Activated CD4-positive, alpha-beta T cell treated with anti-CD3 and anti-CD28 coated beads, Interleukin-10, Interleukin-2, amounts not matched to agents 100 ng/mL and 50 ng/mL, durations not matched to agents 16 hours and 8 hours (primary cell): ENCODE measurements at regions not wholly inside any gene's neighbourhood (a gene's known extent, or its start where the extent isn't known, plus 50 kb on each side); places are given as distances from the start of the nearest gene placed in this dataset.
"Not testable (repeated sequence)": the region's sequence is repeated elsewhere in the genome, so short reads cannot be mapped to it uniquely, and the experiment has no call there.

ENCODE experiments used
- DNase-seq: peaks from one replicate; pipeline ENCODE4 v3.0.0-alpha.2; 2020

DNA sequence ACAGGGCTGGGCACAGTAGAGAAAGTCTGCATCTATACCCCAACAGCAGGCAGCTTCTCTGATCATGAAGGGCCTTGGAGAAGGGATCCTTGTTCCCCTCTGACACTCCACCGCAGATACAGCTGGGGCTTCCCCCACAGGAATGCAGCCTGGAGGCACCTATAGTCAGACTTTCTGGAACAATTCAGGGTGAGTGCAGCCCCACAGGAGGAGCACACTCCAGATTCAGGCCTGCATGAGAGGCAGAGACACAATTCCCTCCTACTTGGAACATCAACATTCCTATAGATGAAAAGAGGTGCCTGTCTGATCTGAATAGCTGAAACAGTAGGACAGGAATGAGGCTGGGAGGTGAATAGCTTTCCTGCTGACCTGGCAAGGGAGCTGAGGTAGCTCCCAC lies 1298.0 kb upstream of the CNTN5 start:
- no peak for DNase-seq

DNA sequence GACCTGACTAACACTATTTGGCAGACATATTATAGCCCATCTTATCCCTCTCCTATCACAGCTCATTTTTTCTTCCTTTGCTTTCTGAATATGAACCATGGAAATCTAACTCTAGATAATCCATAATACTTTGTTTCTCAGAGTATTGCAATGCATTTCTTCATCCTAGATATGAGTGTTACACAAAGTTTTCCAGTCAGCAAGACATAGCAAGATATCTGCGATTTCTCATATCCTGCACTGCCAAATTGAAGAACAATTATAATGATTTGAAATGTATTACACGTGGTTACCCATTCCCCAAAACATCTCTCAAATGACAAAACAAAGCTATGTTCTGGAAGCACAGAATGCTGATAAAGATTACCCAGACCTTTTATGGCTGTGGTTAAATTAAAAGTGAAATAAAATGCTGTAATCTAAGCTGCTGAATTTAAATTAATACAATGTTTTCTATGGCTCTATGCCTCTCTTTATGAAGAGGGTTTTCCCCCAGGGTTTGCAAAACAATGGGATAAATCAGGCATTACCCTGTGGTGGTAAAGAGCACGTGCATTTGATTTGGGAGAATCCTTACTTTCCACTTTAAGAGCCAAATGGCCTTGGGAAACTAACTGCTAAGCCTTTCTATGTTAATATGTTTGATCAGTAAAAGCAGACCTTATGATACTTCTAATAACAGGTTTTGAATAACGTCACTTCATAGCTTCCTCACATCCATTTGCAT lies 1291.0 kb upstream of the CNTN5 start:
- DNase-seq: no peak

DNA sequence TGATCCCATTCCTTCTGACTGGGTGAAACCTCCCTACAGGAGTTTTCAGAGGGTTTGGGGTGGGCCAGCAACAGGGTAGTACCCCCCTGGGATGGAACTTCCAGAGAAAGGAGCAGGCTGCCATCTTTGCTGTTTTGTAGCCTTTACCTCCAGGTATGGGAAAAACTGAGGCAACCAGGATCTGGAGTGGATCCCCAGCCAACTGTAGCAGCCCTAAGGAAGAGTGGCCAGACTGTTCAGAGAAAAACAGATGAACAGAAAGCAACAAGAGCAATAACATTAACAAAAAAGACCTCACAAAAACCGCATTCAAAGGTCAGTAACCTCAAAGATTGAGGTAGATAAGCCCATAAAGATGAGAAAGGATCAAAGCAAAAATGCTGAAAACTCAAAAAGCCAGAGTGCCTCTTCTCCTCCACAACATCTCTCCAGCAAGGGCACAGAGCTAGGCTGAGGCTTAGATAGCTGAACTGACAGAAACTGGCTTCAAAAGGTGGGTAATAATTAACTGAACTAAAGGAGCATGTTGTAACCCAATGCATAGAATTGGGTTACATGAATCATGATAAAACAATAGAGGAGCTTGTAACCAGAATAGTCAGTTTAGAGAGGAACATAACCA lies 1288.6 kb upstream of the CNTN5 start:
- DNase-seq: no peak

DNA sequence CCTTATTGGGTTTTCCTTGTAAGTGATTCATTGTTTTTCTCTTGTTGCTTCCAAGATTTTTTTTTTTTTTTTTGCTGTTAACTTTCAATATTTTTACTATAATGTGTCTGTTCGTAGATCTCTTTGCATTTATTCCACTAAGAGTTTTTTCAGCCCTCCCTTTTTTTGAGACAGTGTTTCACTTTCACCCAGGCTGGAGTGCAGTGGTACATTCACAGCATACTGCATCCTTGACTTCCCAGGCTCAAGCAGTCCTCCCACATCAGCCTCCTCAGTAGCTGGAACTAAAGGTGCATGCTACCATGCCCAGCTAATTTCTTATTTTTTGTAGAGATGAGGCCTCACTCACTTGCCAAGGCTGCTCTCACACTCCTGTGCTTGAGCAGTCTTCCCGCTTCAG lies 1282.0 kb upstream of the CNTN5 start:
- DNase-seq: no peak

GRCh38 chr11:97739932-97740800 lies 1280.6 kb upstream of the CNTN5 start:
- DNase-seq: no peak

GRCh38 chr11:97740801-97741151 lies 1280.0 kb upstream of the CNTN5 start:
- no peak for DNase-seq

- no peak for DNase-seq
Observed at GRCh38 chr11:97742717-97743116, 1278.0 kb upstream of the CNTN5 start.

GRCh38 chr11:97743205-97743742 lies 1277.5 kb upstream of the CNTN5 start:
- DNase-seq: no peak

- no peak for DNase-seq
Observed at GRCh38 chr11:97745515-97746050, 1275.2 kb upstream of the CNTN5 start.

DNA sequence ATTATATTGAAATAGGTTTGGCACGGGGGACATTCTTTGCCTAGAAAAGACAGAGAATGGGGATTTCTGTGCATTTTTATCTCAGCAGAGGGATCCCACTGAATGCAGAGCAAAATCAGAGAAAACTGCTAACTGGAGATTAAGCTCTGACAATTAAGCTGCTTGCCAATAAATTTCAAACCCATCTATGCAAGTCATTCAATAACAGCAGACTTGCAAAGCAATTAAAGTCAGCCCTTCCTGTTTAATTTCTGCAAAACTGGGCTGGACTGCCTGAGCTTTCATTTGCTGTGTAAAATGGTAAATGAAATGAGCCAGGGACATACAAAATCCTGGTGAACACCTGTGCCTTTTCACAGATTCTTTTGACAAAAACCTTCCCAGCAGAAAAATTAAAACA lies 1273.9 kb upstream of the CNTN5 start:
- no peak for DNase-seq

DNA sequence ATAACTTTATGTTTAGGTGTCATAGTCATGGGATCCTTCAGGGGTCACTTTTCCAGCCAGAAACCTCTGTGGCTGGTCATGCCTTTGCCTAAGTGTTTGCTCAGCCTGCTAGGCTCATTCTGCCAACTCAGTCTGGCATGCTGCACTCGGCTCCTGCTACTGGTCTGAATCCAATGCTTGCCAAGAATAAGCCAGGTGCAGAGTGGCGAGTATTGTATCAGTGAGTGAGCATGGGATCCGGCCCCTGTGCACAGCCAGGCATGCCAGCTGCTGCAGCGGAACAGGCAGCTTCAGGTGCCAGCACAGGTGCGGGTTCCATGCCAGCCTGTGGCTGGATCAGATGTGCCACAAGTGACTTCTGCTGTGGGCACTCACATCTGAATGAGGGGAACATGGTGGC lies 1269.3 kb upstream of the CNTN5 start:
- no peak for DNase-seq

DNA sequence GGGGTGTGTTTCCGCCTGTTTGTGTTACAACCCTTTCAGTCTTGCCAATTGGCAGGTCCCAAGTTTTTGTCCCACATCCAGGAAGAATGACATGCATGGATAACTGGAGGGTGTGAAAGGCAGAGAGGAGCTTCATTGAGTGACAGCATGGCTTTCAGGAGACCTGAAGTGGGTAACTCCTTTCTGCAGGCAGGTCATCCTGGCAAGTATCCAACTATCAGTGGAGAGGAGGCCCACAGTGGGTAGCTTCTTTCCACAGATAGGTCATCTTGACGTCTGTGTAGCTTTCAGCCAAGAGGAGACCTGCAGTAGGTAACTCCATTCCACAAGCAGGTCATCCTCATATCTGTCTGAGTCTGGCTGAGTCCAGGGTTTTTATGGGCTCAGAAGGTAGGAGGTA lies 1268.8 kb upstream of the CNTN5 start:
- DNase-seq: no peak

DNA sequence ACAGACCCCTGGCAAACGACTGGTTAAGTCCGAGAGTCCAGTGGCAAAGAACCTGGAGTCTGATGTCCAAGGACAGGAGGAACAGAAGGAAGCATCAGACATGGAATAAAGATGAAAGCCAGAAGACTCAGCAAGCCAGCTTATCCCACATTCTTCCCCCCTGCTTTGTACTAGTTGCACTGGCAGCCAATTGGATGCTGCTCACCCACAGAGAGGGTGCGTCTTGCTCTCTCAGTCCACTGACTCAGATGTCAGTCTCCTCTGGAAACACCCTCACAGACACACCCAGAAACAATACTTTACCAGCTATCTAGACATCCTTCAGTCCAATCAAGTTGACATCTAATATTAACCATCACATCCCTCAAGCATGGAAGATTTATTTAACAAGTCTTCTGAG lies 1265.8 kb upstream of the CNTN5 start:
- DNase-seq: no peak

GRCh38 chr11:97756571-97757335 lies 1264.0 kb upstream of the CNTN5 start:
- no peak for DNase-seq

DNA sequence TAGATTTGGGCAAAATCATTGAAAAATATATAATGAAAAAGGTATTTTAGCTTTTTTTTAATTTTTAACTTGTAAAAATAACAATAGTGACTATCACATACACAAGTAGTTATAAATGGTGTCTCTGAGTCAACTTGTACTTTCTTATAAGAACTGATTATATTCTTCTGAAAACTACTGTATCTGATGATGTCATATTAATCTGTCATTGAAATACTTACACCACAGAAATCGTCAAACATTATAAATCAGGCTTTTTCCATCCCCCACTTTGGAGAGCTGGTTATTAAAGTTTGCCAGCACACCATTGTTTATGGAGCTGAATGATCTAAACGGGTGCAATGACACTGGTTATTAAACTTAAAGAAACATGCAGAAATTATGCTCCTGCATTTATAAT lies 1259.6 kb upstream of the CNTN5 start:
- no peak for DNase-seq

DNA sequence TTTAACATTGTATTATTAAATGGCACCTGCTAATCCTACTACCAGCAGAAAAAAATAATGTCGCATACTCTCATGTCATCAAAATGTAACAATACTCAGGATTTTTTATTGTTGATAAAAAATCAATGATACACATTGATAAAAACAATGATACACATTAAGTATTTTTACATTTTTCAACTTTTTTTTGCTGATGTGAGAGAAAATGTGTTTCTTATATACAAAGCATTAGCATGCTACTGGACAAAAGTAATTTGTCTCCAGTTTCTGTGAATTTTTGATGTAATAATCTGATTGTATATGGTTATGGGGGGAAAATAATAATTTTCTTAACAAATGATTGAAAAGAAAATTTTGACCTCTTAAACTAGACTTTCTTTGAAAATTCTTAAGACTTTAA lies 1256.6 kb upstream of the CNTN5 start:
- DNase-seq: no peak

DNA sequence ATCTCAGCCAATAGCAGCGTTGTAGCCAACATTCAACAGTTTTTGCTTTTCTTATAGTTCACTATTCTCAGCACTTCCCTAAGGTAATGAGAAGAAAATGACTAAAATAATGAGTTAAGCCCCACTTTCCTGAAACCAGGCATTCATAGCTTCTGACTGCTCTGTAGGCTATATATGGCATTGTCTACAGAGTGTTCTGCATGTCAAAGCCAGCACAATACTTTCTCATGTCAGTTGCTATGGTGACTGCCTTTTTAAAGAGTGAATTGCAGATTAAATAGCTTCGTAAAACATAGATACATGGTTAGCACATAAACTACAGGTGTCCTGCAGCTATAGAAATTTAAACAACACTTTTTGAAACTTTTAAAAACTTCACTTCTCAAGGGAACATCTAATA lies 1256.1 kb upstream of the CNTN5 start:
- no peak for DNase-seq

DNA sequence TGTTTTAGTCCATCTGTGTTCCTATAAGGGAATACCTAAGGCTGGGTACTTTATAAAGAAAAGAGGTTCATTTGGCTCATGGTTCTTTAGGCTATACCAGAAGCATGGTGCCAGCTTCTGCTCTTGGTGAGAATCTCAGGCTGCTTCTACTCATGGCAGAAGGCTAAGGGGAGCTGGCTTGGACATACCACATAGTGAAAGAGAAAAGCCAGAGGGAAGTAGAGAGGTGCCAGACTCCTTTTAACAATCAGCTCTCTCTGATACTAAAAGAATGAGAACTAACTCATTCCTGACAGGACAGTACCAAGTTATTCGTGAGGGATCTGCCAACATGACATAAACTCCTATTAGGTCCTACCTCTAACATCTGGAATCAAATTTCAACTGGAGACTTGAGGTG lies 1250.2 kb upstream of the CNTN5 start:
- no peak for DNase-seq

DNA sequence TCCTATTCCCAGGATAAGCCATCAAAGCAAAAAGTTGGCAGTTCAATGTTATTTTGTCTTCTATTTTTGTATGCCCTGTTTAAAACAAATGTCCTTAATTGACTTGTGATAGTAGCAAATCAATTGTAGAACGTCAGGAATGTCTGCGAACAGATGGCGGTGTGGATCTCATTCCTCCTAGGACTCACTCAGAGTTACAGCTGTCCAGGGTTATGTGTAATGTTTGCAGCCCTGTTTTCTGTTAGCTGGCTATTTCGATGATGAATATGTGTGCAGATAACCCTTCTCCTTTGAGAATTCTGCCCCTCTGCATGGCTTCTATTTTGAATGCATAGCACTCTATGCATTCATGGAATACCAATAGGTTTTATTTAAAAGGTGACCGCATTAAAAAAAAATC lies 1248.0 kb upstream of the CNTN5 start:
- DNase-seq: no peak

GRCh38 chr11:97784388-97784787 lies 1236.4 kb upstream of the CNTN5 start:
- not testable (repeated sequence) for DNase-seq

GRCh38 chr11:97786961-97787360 lies 1233.8 kb upstream of the CNTN5 start:
- DNase-seq: no peak

DNA sequence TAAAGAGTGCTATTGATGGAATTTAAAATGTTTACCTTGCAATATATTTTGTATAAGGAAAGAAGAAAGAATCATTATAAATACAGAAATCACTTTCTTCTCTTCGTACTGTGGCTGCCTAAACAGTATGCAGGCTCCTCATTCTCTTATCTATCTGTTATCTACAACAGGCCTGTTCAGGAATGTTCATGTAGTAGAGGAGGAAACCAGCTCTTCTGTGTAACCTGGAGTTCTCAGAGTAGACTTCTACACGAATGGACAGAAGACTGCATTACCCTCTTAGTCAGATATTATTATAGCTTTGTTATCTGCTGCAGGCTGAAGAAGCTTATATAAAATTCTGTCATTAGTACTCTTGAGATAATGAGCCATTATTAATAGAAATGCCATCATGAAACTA lies 1225.9 kb upstream of the CNTN5 start:
- no peak for DNase-seq

GRCh38 chr11:97800891-97801290 lies 1219.9 kb upstream of the CNTN5 start:
- no peak for DNase-seq
